B cell (primary cell): ENCODE measurements at regions not wholly inside any gene's neighbourhood (a gene's known extent, or its start where the extent isn't known, plus 50 kb on each side); places are given as distances from the start of the nearest gene placed in this dataset.

Source experiments
- ATAC-seq: fragments of 200-7000 bp; cut with Tn5 transposase; one replicate; pipeline ENCODE4 v1.10.0; 2021; ENCODE audit warnings: low read depth, mild to moderate bottlenecking, moderate number of reproducible peaks, moderate library complexity
- CTCF ChIA-PET: fragments of 350-600 bp; sonication (Branson Sonifier 250); formaldehyde crosslinking; loops from one replicate; lab custom pipeline; 2021; ENCODE audit warnings: antibody characterized with exemption, inconsistent platforms; lab: Charles Lee
- POLR2A ChIA-PET: fragments of 350-600 bp; sonication (Branson Sonifier 250); formaldehyde crosslinking; loops from one replicate; lab custom pipeline; 2021; ENCODE audit warnings: antibody characterized with exemption; lab: Charles Lee
- DNase-seq: peaks from one replicate; pipeline ENCODE4 v3.0.0; 2013
- H2AFZ ChIP-seq: 2 replicates; pipeline ENCODE4 v1.6.1; 2012; ENCODE audit warnings: mild to moderate bottlenecking, low read depth, low read length; ENCODE audit not compliant: insufficient read depth, poor library complexity, severe bottlenecking
- H3K27ac ChIP-seq, 2 donors: 1 replicate in 1 of 2; 2 replicates in 1 of 2; pipeline ENCODE4 v1.5.1; 2012 to 2013; ENCODE audit warnings: low read length in 2 of 2, mild to moderate bottlenecking in 2 of 2, moderate library complexity in 1 of 2
- H3K27me3 ChIP-seq, 4 experiments: fragments of 200-600 bp in 1 of 4; sonication (generic) in 1 of 4; replicated peaks in 1 of 4; 1 replicate in 2 of 4; 2 replicates in 2 of 4; pipeline versions ENCODE4 v1.6.1 to v1.7.0; 2013 to 2016; ENCODE audit warnings: low read length in 3 of 4, mild to moderate bottlenecking in 2 of 4, mixed read lengths in 1 of 4, moderate library complexity in 1 of 4; ENCODE audit not compliant: insufficient read depth in 4 of 4, control insufficient read depth in 3 of 4; ENCODE audit errors: control extremely low read depth in 1 of 4
- H3K36me3 ChIP-seq, 2 experiments: replicated peaks in 1 of 2; 1 replicate in 1 of 2; 2 replicates in 1 of 2; pipeline versions ENCODE4 v1.6.1 to v1.7.1; 2013; ENCODE audit warnings: low read length in 1 of 2; ENCODE audit not compliant: insufficient read depth in 2 of 2, control insufficient read depth in 1 of 2; ENCODE audit errors: control extremely low read depth in 1 of 2, extremely low read depth in 1 of 2
- H3K4me1 ChIP-seq, 2 donors: fragments of 200-600 bp in 1 of 2; sonication (generic) in 1 of 2; 1 replicate in 1 of 2; 2 replicates in 1 of 2; pipeline versions ENCODE4 v1.5.1 to v1.6.1; 2013 to 2017; ENCODE audit warnings: low read length in 2 of 2; ENCODE audit not compliant: control insufficient read depth in 2 of 2, insufficient read depth in 2 of 2
- H3K4me2 ChIP-seq: replicated peaks from 2 replicates; pipeline ENCODE3; 2012; ENCODE audit warnings: mild to moderate bottlenecking, low read depth, low read length; ENCODE audit not compliant: poor library complexity, severe bottlenecking
- H3K4me3 ChIP-seq, 5 experiments: fragments of 200-600 bp in 1 of 5; sonication (generic) in 1 of 5; 1 replicate in 3 of 5; 2 replicates in 2 of 5; pipeline versions ENCODE4 v1.5.1 to v1.7.0; 2011 to 2016; ENCODE audit warnings: low read length in 4 of 5, mild to moderate bottlenecking in 4 of 5, low read depth in 2 of 5, control low read depth in 1 of 5, moderate library complexity in 1 of 5; ENCODE audit not compliant: insufficient read depth in 1 of 5; ENCODE audit errors: control extremely low read depth in 1 of 5, extremely low read depth in 1 of 5
- H3K79me2 ChIP-seq: fragments of 200-600 bp; sonication (generic); one replicate; pipeline ENCODE4 v1.6.0; 2016; ENCODE audit warnings: low read length; ENCODE audit not compliant: control insufficient read depth, insufficient read depth
- H3K9ac ChIP-seq: fragments of 200-600 bp; sonication (generic); 2 replicates; pipeline ENCODE4 v1.6.1; 2017; ENCODE audit warnings: mild to moderate bottlenecking, low read length, moderate library complexity
- H3K9me3 ChIP-seq, 3 donors: one replicate each; pipeline versions ENCODE4 v1.6.1 to v1.7.1; 2013; ENCODE audit warnings: low read length in 2 of 3; ENCODE audit not compliant: control insufficient read depth in 2 of 3, insufficient read depth in 1 of 3; ENCODE audit errors: control extremely low read depth in 1 of 3
- H4K20me1 ChIP-seq: 2 replicates; pipeline ENCODE4 v1.6.0; 2012; ENCODE audit warnings: mild to moderate bottlenecking, low read length; ENCODE audit not compliant: insufficient read depth, control insufficient read depth, poor library complexity, severe bottlenecking
- H3K27ac Mint-ChIP-seq: one replicate; pipeline ENCODE4 v1.8.0; 2021; ENCODE audit warnings: mixed read lengths
- H3K27me3 Mint-ChIP-seq: one replicate; pipeline ENCODE4 v1.8.0; 2021; ENCODE audit warnings: mixed read lengths
- H3K4me1 Mint-ChIP-seq: one replicate; pipeline ENCODE4 v1.8.0; 2021; ENCODE audit warnings: mixed read lengths
- H3K4me3 Mint-ChIP-seq: one replicate; pipeline ENCODE4 v1.8.0; 2021; ENCODE audit warnings: mixed read lengths
- H3K9me3 Mint-ChIP-seq: one replicate; pipeline ENCODE4 v1.8.0; 2022; ENCODE audit warnings: mixed read lengths; ENCODE audit not compliant: insufficient read depth
- EZH2 ChIP-seq: IDR thresholded peaks from 2 replicates; pipeline ENCODE4 v1.6.1; 2012; ENCODE audit warnings: borderline replicate concordance, low read depth, mild to moderate bottlenecking, moderate library complexity, low read length; ENCODE audit not compliant: insufficient read depth, poor library complexity, severe bottlenecking
- WGBS: methylation state at CpG from one replicate; pipeline ENCODE4 v1.1.5; 2013; ENCODE audit warnings: missing lambda C conversion rate; ENCODE audit not compliant: insufficient coverage; 5-methylcytosine and 5-hydroxymethylcytosine counted together
- intact Hi-C: fragments of 100-400 bp; cut with micrococcal nuclease; formaldehyde crosslinking; loops from one replicate; pipeline ENCODE4 v1.10.0; 2022
- TF ChIP-seq, protein P1 (sequence below): fragments of 200-600 bp; IDR thresholded peaks from one replicate; pipeline ENCODE4 v1.8.0; 2022; ENCODE audit warnings: antibody characterized with exemption, mild to moderate bottlenecking

DNA sequence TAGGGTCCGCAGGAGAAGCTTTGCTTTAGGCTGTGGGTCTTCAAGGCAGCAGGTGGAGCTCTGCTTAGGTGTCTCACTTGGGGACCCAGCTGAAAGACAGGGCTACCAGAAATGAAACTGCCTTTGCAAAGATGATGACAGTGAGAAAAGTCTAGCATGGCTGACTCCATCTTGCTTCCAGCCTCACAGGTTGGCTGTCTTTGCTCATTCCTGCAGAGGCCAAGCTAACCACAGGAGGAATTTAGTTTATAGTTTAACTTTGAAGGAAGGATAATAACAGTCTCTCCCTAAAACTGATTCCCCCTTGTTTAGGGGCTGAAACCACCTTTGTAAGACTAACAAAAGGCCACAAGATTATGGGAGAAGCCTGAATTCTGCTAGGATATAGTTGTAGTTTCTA lies 252.4 kb downstream of the UQCRFS1 start:
- Histone ChIP-seq H3K9me3 (no peaks in the 10 kb centered on the region), H3K4me1 (no peaks in the 10 kb centered on the region), H3K4me3 (no peak overlapping the region), H3K4me2 (no peak overlapping the region), H2AFZ (no peak overlapping the region), H4K20me1 (no peaks in the 10 kb centered on the region), H3K9ac (no peak overlapping the region), H3K27ac (no peak overlapping the region), H3K27me3 (no peaks in the 10 kb centered on the region), H3K36me3 (no peaks in the 10 kb centered on the region), H3K79me2 (no peaks in the 10 kb centered on the region)
- no peak overlapping the region for H3K27ac Mint-ChIP-seq
- H3K9me3 Mint-ChIP-seq, result no peaks in the 10 kb centered on the region
- intact Hi-C loops, result no loop called here
- no peak overlapping the region for H3K4me3 Mint-ChIP-seq
- DNase-seq (no peak), ATAC-seq (no peak)
- no peaks in the 10 kb centered on the region for H3K4me1 Mint-ChIP-seq
- no peak for TF ChIP-seq EZH2
- TF ChIP-seq, protein P1, sequence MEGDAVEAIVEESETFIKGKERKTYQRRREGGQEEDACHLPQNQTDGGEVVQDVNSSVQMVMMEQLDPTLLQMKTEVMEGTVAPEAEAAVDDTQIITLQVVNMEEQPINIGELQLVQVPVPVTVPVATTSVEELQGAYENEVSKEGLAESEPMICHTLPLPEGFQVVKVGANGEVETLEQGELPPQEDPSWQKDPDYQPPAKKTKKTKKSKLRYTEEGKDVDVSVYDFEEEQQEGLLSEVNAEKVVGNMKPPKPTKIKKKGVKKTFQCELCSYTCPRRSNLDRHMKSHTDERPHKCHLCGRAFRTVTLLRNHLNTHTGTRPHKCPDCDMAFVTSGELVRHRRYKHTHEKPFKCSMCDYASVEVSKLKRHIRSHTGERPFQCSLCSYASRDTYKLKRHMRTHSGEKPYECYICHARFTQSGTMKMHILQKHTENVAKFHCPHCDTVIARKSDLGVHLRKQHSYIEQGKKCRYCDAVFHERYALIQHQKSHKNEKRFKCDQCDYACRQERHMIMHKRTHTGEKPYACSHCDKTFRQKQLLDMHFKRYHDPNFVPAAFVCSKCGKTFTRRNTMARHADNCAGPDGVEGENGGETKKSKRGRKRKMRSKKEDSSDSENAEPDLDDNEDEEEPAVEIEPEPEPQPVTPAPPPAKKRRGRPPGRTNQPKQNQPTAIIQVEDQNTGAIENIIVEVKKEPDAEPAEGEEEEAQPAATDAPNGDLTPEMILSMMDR, result no peak
- CTCF ChIA-PET, result no interaction called here
- H3K27me3 Mint-ChIP-seq, result no peaks in the 10 kb centered on the region
- POLR2A ChIA-PET, result no interaction called here
- WGBS, result 100% methylated on average over 1 of the region's 1 CpG

DNA sequence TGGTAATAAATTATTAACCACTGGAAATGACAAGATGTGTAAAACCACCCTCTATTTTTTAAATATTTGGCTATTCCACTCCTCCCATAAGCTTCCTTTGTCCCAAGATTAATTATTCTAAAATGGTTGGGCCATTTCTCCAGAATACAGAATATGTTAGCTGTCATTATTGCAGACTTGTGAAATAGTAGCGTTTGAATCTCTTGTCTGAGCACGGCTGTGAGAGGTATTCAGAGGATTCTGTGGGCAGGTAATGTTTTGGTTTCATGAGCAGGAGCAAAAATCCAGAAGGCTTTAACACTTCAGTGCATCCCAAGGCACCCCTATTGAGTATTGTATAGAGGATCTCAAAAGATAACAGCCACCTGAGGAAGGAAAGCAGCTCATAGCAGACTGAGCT lies 256.0 kb downstream of the UQCRFS1 start:
- TF ChIP-seq, protein P1, result no peak
- TF ChIP-seq EZH2, result no peak
- Histone ChIP-seq H3K27me3 (no peaks in the 10 kb centered on the region), H3K9ac (no peak overlapping the region), H3K4me2 (no peak overlapping the region), H3K27ac (no peak overlapping the region), H3K4me3 (no peak overlapping the region), H3K36me3 (no peaks in the 10 kb centered on the region), H4K20me1 (no peaks in the 10 kb centered on the region), H2AFZ (no peak overlapping the region), H3K79me2 (no peaks in the 10 kb centered on the region), H3K4me1 (no peaks in the 10 kb centered on the region), H3K9me3 (peaks cover 0 to 9% (median 0%) of the 10 kb centered on the region in 3 donors)
- intact Hi-C loops, result no loop called here
- no peak for DNase-seq
- no peaks in the 10 kb centered on the region for H3K27me3 Mint-ChIP-seq
- ChIA-PET CTCF (no interaction called here), POLR2A (no interaction called here)
- H3K27ac Mint-ChIP-seq, result no peak overlapping the region
- no CpG with 5 or more reads among the region's 2 CpGs for WGBS
- no peaks in the 10 kb centered on the region for H3K4me1 Mint-ChIP-seq
- no peak overlapping the region for H3K4me3 Mint-ChIP-seq
- no peak for ATAC-seq
- H3K9me3 Mint-ChIP-seq, result no peaks in the 10 kb centered on the region
